Peyer's patch (tissue), 4 donors: ENCODE measurements at regions not wholly inside any gene's neighbourhood (a gene's known extent, or its start where the extent isn't known, plus 50 kb on each side); places are given as distances from the start of the nearest gene placed in this dataset.

Experiments used
- CTCF ChIP-seq, 6 experiments: fragments of 450-650 bp in 4 of 6; fragments of 200-600 bp in 2 of 6; sonication (generic) in 1 of 6; IDR thresholded peaks; one replicate each; pipeline ENCODE4 v1.5.1; 2017 to 2019; ENCODE audit warnings: antibody characterized with exemption in 6 of 6, mild to moderate bottlenecking in 3 of 6, moderate library complexity in 1 of 6
- POLR2A ChIP-seq, 2 donors: fragments of 450-650 bp; IDR thresholded peaks; one replicate each; pipeline ENCODE4 v1.5.1; 2017; ENCODE audit warnings: antibody characterized with exemption in 2 of 2, mild to moderate bottlenecking in 2 of 2, moderate library complexity in 2 of 2

- TF ChIP-seq POLR2A (IDR thresholded peaks at IDR 0.05): no peak
- no peak for TF ChIP-seq CTCF (IDR thresholded peaks at IDR 0.05)
Observed at GRCh38 chr3:25038271-25038670, 389.8 kb upstream of the RARB start.
